NCI-H82 (cell line): ENCODE measurements at regions not wholly inside any gene's neighbourhood (a gene's known extent, or its start where the extent isn't known, plus 50 kb on each side); places are given as distances from the start of the nearest gene placed in this dataset.

Experiments
- DNase-seq: peaks from one replicate; lab custom pipeline; 2025; lab: John Stamatoyannopoulos, UW

- no peak for DNase-seq
Measured at GRCh38 chr9:110143485-110143884, 64.5 kb downstream of the C9orf152 start.

- DNase-seq, result no peak
Measured at GRCh38 chr9:110143950-110144545, 63.9 kb downstream of the C9orf152 start.

- no peak for DNase-seq
Measured at GRCh38 chr9:110146373-110146772, 61.6 kb downstream of the C9orf152 start.

GRCh38 chr9:110148384-110148783 lies 59.6 kb downstream of the C9orf152 start:
- DNase-seq, result no peak

- no peak for DNase-seq
Measured at GRCh38 chr9:110148891-110149290, 59.1 kb downstream of the C9orf152 start.
